Activated CD8-positive, alpha-beta T cell treated with anti-CD3 and anti-CD28 coated beads for 36 hours (primary cell): ENCODE measurements at regions not wholly inside any gene's neighbourhood (a gene's known extent, or its start where the extent isn't known, plus 50 kb on each side); places are given as distances from the start of the nearest gene placed in this dataset.

ENCODE experiments used
- ATAC-seq: fragments of 200-7000 bp; cut with Tn5 transposase; one replicate; pipeline ENCODE4 v1.10.0; 2021; ENCODE audit warnings: mild to moderate bottlenecking, moderate library complexity
- CTCF ChIA-PET: fragments of 350-600 bp; sonication (Branson Sonifier 250); formaldehyde crosslinking; loops from one replicate; lab custom pipeline; 2021; ENCODE audit warnings: antibody characterized with exemption; lab: Charles Lee
- POLR2A ChIA-PET: fragments of 350-600 bp; sonication (Branson Sonifier 250); formaldehyde crosslinking; loops from one replicate; lab custom pipeline; 2021; ENCODE audit warnings: antibody characterized with exemption; lab: Charles Lee
- DNase-seq: peaks from one replicate; pipeline ENCODE4 v3.0.0-alpha.2; 2020
- H3K27ac Mint-ChIP-seq: one replicate; pipeline ENCODE4 v1.8.0; 2021; ENCODE audit warnings: mild to moderate bottlenecking, mixed read lengths
- H3K27me3 Mint-ChIP-seq: one replicate; pipeline ENCODE4 v1.8.0; 2021; ENCODE audit warnings: mixed read lengths
- H3K36me3 Mint-ChIP-seq: one replicate; pipeline ENCODE4 v1.8.0; 2021; ENCODE audit warnings: low read depth, mixed read lengths
- H3K4me1 Mint-ChIP-seq: one replicate; pipeline ENCODE4 v1.8.0; 2021; ENCODE audit warnings: low read depth, mixed read lengths
- H3K4me3 Mint-ChIP-seq: one replicate; pipeline ENCODE4 v1.8.0; 2021; ENCODE audit warnings: mild to moderate bottlenecking, moderate library complexity, mixed read lengths
- H3K9me3 Mint-ChIP-seq: one replicate; pipeline ENCODE4 v1.8.0; 2021; ENCODE audit warnings: mixed read lengths
- intact Hi-C: fragments of 100-400 bp; cut with micrococcal nuclease; formaldehyde crosslinking; loops from one replicate; pipeline ENCODE4 v1.10.0; 2022
- TF ChIP-seq, protein P1 (sequence below): fragments of 200-600 bp; IDR thresholded peaks from one replicate; pipeline ENCODE4 v1.8.0; 2022; ENCODE audit warnings: antibody characterized with exemption, mild to moderate bottlenecking

DNA sequence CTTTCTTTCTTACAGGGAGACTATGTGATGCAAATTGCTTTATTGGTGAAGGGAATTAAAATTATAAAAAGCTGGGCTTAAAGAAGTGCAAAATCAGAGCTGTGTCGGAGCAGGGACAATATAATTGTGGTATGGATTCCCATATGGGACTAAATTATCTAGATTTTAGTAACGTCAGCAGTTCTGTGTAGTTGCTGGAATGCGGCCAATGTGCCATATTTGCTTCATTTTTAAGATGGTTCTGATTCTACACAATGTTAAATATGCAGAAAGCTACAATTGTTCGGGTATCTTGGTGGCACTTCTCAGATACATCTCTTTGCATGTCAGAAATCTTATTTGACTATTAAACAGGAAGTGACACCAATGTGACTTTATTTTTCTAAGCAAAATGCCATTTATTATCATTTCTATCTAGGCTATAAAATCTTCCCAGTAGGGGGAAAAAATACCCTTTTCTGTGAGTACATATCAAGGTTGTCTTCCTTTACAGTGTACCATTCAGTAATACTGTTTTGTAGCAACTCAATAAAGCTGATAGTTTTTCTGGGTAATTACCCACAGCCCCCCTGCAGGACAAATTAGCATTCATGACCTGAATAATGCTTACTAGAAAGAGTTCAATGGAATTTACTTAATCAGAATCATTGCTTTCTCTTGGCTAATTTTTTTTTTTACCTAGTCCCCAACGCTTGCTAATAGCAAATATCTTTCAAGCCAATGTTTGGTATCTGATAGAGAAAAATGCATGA is 288.3 kb upstream of the ADGRL2 start:
- Mint-ChIP-seq H3K27me3 (no peaks in the 10 kb centered on the region), H3K4me3 (no peak overlapping the region), H3K4me1 (no peaks in the 10 kb centered on the region), H3K9me3 (no peaks in the 10 kb centered on the region), H3K27ac (no peak overlapping the region), H3K36me3 (no peaks in the 10 kb centered on the region)
- CTCF ChIA-PET: no interaction called here
- intact Hi-C loops: no loop called here
- POLR2A ChIA-PET: no interaction called here
- TF ChIP-seq, protein P1, sequence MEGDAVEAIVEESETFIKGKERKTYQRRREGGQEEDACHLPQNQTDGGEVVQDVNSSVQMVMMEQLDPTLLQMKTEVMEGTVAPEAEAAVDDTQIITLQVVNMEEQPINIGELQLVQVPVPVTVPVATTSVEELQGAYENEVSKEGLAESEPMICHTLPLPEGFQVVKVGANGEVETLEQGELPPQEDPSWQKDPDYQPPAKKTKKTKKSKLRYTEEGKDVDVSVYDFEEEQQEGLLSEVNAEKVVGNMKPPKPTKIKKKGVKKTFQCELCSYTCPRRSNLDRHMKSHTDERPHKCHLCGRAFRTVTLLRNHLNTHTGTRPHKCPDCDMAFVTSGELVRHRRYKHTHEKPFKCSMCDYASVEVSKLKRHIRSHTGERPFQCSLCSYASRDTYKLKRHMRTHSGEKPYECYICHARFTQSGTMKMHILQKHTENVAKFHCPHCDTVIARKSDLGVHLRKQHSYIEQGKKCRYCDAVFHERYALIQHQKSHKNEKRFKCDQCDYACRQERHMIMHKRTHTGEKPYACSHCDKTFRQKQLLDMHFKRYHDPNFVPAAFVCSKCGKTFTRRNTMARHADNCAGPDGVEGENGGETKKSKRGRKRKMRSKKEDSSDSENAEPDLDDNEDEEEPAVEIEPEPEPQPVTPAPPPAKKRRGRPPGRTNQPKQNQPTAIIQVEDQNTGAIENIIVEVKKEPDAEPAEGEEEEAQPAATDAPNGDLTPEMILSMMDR: no peak
- ATAC-seq (no peak), DNase-seq (no peak)

- no peak for ATAC-seq
- POLR2A ChIA-PET: no interaction called here
These were observed 289.5 kb upstream of the ADGRL2 start for GRCh38 chr1:81511281-81511680.

GRCh38 chr1:81510701-81511100 is 290.0 kb upstream of the ADGRL2 start:
- intact Hi-C loops: no loop called here
- Mint-ChIP-seq H3K27me3 (no peaks in the 10 kb centered on the region), H3K4me1 (no peaks in the 10 kb centered on the region), H3K27ac (no peak overlapping the region), H3K36me3 (no peaks in the 10 kb centered on the region), H3K4me3 (no peak overlapping the region), H3K9me3 (no peaks in the 10 kb centered on the region)
- no peak for ATAC-seq
- TF ChIP-seq, protein P1: no peak
- no peak for DNase-seq
- POLR2A ChIA-PET: no interaction called here
- CTCF ChIA-PET: no interaction called here

More at GRCh38 chr1:81511281-81511680, 289.5 kb upstream of the ADGRL2 start:
- TF ChIP-seq, protein P1: no peak
- H3K4me3 Mint-ChIP-seq: no peak overlapping the region
- no peaks in the 10 kb centered on the region for H3K9me3 Mint-ChIP-seq
- no peak for DNase-seq
- no peak overlapping the region for H3K27ac Mint-ChIP-seq
- H3K36me3 Mint-ChIP-seq: no peaks in the 10 kb centered on the region
- intact Hi-C loops: no loop called here
- H3K4me1 Mint-ChIP-seq: no peaks in the 10 kb centered on the region
- CTCF ChIA-PET: no interaction called here
- H3K27me3 Mint-ChIP-seq: no peaks in the 10 kb centered on the region

- POLR2A ChIA-PET: no interaction called here
These were observed 291.1 kb upstream of the ADGRL2 start for GRCh38 chr1:81509594-81509993.

DNA sequence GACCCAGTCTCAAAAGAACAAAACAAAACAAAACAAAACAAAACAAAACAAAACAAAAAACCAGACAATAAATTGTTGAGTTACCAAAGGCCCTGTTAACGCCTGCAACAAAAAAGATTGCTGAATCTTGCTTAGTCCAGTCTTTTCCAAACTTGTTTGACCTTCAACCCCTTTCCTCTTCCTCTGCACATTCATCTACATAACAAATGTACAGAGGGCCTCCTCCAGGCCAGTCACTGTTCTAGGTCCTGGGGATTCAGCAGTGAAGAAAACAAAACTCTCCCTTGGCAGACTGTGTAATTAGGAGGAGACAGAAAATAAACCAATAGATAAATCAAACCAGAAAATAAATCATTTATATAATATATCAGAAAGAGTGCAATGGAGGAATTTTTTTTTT is 294.0 kb upstream of the ADGRL2 start:
- H3K9me3 Mint-ChIP-seq: no peaks in the 10 kb centered on the region
- CTCF ChIA-PET: no interaction called here
- no peak for DNase-seq
- intact Hi-C loops: no loop called here
- POLR2A ChIA-PET: no interaction called here
- no peak overlapping the region for H3K4me3 Mint-ChIP-seq
- no peaks in the 10 kb centered on the region for H3K4me1 Mint-ChIP-seq
- H3K27ac Mint-ChIP-seq: no peak overlapping the region
- H3K36me3 Mint-ChIP-seq: no peaks in the 10 kb centered on the region
- no peak for ATAC-seq
- TF ChIP-seq, protein P1: no peak
- H3K27me3 Mint-ChIP-seq: no peaks in the 10 kb centered on the region

More at GRCh38 chr1:81509594-81509993, 291.1 kb upstream of the ADGRL2 start:
- Mint-ChIP-seq H3K9me3 (no peaks in the 10 kb centered on the region), H3K4me1 (no peaks in the 10 kb centered on the region), H3K4me3 (no peak overlapping the region), H3K27me3 (no peaks in the 10 kb centered on the region), H3K36me3 (no peaks in the 10 kb centered on the region), H3K27ac (no peak overlapping the region)
- CTCF ChIA-PET: no interaction called here
- intact Hi-C loops: no loop called here
- DNase-seq (no peak), ATAC-seq (no peak)
- TF ChIP-seq, protein P1: no peak
